NCI-H2107 (cell line): ENCODE measurements at regions not wholly inside any gene's neighbourhood (a gene's known extent, or its start where the extent isn't known, plus 50 kb on each side); places are given as distances from the start of the nearest gene placed in this dataset.

Source experiments
- DNase-seq: peaks from one replicate; lab custom pipeline; 2025; lab: John Stamatoyannopoulos, UW

DNA sequence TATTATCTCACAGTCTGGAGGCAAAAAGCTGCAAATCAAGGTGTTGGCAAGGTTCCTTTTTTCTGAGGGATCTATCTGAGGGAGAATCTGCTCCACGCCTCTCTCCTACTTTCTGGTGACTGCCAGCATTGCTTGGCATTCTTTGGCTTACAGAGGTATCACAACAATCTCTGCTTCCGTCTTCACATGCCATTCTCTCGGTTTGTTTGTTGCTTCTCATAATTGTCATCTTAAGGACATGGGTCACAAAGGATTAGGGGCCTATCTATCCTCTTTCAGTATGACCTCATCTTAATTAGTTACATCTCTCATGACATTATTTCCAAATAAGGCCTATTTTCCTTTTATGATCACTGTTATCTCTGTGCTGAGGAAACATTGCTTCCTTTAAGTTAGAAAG is 345.0 kb downstream of the FOXG1 start:
- no peak for DNase-seq

DNA sequence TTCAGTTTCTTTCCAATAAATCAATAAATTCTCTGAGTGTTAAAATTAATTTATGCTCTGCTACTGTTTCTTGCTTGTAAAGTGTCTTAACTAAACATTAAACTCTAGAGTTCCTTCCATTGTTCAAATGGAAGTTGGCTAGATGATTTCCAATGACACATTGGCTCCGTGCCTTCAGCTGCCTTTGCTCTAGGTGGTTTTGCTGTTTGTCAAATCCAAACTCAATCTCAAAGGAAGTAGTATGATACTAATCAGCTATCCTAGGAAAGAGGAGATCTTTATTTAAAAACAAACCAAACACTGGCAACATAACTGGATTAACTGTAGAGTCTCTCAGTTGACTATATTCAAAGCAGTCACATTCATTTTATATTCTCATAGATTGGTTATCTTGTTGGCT is 356.4 kb downstream of the FOXG1 start:
- no peak for DNase-seq

DNA sequence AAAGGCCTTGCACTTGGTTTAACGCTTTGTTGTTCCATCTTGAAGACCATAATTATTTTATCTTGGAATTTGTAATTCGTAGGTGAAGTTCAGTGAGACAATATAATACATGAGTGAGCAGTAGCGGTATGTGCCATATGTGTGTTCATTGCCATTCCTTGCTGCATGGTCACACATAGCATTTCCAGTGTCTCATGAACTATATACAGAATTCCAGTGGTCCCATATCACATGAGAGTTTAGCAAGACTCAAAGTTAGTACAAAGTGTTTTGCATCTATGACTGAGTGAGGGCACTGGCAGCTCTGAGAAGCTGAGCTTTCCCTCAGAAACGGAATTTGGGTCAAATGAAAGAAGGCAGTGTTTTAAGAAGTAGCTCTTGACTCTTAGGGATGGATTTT is 359.8 kb downstream of the FOXG1 start:
- no peak for DNase-seq

DNA sequence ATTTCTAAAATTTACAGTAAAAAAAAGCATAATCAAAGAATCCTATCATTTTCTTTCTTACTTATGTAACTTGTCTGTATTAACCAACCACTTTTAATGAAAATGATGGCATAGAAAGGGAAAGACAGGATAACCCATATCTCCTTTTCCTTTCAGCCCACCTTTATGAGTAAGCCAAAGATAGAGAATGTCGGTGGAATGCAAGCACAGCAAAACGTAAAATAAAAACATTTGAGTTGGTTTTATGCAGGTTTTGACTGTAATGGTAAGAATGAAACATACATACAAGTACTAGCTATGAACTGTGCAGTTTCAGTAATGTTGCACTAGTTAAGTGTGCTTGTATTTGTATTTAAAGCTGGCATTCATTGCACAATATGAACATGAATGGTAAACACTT is 360.3 kb downstream of the FOXG1 start:
- no peak for DNase-seq

DNA sequence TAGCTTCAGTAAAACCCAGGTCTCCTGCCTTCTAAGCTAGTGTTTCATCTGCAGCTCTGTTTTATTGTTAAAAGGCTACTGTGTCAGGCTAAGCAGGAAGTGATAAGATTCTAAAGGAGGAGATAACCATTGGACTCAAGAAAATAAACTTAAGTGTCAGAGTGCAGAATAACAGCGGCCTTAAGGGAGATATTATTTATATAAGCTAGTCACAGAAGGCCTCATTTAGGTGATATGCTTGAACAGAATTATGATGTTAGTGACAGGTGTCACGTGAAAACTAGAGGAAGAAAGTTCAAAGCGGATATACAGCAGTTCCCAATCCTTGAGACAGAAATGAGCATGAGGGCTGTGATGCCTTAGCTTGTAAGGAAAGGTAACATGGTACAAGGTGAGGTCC is 373.4 kb downstream of the FOXG1 start:
- DNase-seq, result no peak

DNA sequence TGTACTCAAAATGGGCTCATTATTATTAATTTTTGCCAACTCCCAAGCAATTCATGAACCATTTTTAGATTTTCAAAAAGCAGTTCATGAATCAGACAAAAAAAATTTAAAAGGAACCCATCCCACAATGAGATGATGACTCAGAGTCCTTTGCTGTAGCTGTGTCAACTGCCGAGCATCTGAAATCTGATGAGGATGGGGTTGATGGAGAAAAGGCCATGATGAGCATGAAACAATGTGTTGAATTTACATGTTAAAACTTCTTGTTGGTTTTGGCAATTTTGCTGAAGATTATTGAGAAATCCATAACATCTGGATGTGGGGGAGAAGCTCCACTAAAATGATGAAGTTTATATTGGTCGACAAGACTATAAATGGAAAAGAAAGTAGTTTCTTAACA is 378.0 kb downstream of the FOXG1 start:
- no peak for DNase-seq

DNA sequence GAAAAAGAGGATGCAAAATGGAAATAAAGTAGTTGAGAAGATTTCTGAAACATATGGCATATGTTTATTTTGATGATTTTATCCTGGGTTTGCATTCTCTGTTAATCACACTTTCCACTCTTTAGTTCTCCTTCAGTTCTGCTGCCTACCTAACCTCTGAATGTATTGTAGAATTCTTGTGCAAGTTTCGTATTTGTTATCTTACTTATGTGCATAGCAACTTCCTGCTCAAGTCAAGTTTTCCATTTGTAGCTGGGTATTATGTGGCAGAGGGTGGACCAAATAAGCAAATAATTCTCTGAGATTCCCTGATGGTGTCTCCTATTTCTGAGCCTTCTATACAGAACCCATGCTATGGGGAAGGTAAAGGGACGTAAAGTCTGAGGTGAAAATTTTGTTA is 381.6 kb downstream of the FOXG1 start:
- no peak for DNase-seq

DNA sequence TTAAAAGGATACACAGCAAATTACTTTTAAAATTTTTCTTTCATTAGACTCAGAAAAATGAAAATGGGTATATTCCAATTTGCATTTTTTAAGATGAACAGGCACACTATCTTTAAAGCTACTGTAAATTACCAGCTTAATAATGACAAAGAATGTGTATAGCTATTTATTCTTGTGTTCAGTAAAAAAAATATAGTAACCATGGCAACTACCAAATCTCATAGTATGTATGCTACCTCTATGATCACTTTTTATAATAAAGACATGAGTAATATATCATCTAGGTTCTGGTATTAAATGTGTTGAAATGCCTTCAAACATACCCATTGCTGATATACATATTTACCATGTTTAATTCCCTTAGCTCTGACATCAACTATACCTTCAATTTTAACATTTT is 383.2 kb downstream of the FOXG1 start:
- no peak for DNase-seq

DNA sequence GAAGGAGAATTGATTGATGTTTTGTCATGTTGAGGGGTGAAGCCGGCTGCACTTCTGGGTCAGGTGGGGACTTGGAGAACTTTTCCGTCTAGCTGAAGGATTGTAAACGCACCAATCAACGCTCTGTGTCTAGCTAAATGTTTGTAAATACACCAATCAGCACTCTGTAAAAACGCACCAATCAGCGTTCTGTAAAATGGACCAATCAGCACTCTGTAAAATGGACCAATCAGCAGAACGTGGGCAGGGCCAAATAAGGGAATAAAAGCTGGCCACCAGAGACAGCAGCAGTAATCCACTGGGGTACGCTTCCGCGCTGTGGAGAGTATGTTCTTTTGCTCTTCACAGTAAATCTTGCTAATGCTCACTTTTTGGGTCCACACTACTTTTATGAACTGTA is 384.1 kb downstream of the FOXG1 start:
- DNase-seq, result no peak

DNA sequence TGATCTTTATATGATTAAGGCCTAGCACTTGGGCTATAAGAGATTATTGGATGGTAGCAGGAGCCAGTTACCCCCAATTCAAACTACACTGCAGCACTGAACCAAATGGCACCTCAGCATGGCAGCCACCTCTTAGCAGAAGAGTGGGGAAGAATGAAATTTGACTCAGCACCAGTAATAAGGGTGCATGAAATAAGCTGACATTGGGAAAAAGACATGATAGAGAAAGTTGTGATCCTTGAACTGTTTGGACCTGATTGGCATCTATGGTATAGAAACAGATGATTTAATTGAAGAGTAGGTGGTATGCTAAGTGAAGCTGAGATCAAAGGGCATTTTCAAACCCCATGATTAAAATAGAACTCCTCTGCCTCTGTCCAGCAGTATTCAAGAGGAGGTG is 389.5 kb downstream of the FOXG1 start:
- DNase-seq, result no peak

DNA sequence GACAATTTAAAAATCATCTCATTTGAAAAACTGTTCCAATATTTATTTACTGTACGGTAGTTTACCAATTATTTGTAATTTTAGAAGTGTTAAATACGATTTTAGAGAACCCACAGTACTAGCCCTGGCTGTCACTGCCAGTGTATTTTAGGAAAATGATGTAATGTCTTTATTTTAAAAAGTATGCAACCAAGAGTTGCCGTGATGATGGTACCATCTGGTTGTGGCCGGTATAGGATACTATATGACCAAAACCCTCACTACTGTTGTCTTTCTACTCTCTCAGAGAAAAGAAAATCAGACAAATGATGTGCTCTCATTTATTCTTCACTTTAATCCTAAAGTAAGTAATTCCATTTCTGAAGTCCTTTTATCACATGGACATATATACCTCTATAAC is 395.0 kb downstream of the FOXG1 start:
- no peak for DNase-seq

DNA sequence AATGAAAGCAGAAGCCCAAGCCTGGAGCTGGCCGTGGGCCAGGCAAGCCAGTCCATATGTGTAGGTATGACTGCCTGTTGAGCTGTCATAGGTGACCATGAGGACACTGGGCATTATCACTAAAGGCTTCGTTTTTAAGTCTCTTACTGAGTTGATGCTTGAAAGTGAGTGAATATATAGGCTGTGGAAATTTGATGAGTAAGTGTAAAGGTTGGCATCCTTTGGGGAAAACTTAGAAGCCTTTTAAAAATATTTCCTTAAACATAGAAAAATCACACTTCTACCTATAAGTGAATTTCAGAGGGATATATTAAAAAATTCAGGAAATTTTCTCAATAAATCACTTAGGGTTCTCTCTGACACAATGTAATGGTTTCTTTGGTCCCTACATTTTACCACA is 396.5 kb downstream of the FOXG1 start:
- no peak for DNase-seq

DNA sequence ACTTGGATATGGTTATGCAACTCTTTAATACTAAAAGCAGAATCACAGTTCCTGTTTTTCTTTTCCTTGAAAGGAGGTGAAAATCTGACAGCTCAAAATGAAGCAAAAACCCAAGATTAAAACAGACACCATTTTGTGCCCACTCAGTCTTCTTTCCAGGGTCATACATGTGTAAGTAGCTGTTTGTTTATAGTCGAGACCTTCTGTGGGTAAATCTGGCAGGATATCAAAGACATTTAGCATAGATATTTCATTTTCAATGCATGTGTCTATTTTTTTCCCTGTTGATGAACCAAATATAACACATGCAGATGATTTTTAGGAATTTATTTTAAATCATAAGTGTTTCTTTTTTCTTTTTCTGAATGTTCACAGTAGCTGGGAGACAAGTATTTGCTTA is 398.8 kb downstream of the FOXG1 start:
- no peak for DNase-seq

DNA sequence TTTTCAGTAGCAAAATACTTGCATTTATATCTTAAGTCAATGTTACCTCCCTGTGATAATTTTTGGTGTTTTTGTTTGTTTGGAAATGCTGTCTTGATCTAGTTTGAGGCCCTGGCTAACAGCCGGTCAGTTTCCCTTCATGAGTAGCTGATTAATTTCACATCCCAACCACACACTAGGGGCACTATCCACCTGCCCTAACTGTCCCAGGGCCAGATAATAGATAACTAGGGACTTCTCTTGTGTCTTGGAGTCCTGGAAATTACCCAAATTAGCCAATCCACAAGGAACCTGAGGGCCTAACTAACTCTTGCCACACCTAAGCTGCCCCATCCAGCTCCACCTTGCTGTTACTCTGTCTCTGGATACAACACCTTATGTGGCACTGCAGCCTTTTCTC is 399.9 kb downstream of the FOXG1 start:
- DNase-seq, result no peak

DNA sequence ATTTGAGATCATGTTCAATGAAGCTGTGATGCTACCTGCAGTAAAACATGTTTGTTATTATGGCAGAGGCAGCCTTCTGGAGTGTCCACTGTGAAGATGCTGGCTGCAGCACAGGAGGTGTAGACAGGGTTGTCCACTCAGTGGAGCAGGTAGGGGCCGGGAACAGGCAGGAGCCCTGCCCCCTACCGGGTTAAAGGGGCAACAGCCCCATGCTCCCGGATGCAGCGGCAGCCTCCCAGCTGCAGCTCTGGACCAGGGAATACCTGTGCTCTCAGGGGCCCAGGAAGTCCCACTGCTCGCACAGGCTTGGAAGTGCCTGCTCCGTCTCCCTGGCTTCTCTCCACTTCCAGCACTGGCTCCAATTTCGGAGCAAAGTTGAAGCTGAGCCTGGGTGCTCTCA is 401.6 kb downstream of the FOXG1 start:
- no peak for DNase-seq

DNA sequence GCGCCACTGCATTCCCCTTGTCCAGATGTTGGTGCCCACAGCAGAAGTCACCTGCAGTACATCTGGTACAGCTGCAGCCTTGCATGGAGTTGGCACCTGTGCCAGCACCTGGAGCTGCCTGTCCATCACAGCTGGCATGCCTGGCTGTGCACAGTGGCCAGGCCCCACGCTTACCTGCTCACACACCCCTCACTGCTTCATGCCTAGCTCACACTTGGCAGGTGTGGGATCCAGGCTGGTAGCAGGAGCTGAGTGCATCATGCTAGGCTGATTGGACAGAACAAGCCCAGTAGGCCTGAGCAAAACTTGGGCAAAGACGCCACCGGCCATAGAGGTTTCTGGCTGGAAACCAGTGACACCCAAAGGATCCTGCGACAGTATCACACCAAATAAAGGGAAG is 402.8 kb downstream of the FOXG1 start:
- no peak for DNase-seq

DNA sequence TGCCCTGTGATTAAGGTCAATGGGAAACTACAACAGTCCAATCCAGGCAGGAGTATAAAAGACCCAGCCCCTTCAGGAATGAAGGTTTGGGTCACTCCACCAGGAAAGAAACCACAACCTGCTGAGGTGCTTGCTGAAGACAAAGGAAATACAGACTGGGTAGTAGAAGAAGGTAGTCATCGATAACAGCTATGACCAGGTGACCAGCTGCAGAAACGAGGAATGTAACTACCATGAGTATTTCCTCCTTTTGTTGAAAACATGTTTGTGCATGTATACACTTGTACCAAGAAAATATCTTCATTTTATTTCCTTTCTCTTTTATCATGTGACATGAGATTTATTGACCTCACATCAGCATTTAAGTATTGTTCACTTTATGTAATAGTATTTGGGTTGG is 409.1 kb downstream of the FOXG1 start:
- no peak for DNase-seq

DNA sequence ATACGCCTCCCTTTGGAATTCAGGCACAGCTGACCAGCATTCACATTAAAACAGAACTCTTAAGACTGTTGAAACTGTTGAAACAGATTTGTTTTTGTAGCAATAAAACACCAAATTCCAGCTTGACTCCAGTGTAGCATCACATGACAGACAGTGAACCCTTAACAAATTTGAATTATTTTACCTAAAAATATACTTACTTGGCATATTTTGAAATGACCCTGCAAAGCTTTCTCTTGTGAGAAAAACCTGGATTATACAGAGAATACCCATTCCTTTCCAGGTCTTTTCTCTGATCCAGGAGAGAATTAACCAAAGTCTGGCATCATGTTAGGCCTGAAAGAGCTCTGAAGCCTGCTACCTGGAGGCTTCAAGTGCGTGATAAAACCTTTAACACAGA is 410.3 kb downstream of the FOXG1 start:
- DNase-seq, result no peak

DNA sequence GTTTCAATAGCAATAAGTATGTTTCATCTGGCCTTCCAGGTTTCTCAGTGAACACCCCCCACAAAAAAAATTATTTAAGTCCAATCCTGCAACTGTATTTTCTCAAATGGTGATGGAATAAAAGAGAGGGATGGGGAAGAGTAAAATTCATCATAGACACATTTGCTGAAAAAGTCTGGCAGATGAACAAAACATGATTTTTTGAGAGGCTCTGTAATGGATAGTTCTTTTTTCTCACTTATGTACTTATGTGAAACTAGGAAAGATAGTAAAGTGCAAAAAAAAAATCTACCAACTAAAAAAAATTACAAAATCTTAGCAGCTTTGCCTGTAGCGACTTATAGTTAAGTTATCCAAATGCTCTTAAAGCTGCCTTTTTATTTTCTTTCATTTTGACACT is 412.4 kb downstream of the FOXG1 start:
- DNase-seq, result no peak

DNA sequence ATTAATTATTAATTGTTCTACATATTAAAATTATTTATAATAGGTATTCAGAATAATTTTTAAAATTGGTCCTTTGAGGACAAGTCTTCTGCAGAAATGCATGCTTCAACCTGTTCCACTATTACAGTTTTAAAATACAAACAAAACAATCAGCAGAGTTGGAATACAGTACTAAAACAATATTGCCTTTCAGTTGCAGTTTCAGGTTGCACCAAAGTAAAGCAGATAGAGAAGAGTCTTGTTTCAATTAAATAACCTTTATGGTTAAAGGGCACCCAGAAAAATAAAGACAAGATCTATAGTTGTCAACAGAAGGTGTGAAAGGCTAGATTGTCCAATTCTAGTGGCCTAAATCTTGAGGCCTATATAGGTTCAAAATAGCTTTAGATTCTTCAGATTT is 424.5 kb downstream of the FOXG1 start:
- DNase-seq, result no peak

DNA sequence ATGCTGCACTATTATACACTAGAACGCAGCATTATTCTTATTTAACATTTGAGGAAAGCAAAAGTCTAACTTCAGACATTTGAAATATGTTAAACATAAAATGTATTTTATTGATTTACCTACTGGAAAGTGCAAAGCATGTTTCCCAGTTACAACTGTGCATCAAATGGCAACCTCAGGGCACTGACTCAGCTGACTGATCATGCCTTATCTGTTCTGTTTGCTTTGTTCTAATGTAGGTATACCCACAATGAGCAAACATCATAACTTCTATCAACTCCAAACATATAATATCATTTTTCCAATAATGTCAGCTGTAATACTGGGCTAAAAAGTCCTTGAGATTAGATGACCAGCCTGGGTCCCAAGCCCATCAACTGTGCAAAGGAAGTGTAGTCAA is 431.0 kb downstream of the FOXG1 start:
- no peak for DNase-seq

DNA sequence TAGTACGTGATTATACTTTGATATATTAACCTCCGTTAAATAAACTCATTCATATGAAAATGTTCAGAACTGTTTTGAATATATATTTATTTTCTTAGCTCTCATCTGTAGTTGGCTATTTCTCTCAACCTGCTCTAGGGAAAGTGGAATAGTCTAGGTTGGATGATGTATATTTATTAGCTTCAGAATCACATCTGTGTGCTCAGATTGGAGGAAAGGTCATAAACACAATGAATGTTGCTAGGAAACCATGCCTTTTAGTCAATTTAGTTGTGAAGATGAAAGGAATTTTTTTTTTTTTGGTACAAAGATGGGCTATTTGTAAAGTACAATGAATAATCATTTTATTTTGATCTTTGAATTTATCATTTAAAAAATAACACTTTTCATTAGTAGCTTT is 439.1 kb downstream of the FOXG1 start:
- no peak for DNase-seq

DNA sequence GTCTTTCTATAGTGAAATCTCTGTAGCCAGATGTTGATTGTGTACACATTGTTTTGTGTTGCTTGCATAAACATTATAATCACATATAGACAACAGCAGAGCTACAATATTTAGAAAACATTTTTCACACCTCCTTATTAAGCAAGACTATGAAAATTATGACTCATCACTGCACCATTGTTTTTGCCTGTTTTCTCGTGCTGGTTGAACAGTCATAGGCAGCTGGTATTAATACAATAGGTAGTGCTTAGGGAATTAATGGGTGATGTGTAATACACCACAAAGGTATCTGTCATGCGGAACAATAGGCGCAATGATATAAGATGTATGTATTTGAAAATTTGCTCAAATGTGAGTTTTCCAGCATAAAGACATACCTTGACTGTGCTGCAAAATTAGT is 449.3 kb downstream of the FOXG1 start:
- DNase-seq, result no peak

DNA sequence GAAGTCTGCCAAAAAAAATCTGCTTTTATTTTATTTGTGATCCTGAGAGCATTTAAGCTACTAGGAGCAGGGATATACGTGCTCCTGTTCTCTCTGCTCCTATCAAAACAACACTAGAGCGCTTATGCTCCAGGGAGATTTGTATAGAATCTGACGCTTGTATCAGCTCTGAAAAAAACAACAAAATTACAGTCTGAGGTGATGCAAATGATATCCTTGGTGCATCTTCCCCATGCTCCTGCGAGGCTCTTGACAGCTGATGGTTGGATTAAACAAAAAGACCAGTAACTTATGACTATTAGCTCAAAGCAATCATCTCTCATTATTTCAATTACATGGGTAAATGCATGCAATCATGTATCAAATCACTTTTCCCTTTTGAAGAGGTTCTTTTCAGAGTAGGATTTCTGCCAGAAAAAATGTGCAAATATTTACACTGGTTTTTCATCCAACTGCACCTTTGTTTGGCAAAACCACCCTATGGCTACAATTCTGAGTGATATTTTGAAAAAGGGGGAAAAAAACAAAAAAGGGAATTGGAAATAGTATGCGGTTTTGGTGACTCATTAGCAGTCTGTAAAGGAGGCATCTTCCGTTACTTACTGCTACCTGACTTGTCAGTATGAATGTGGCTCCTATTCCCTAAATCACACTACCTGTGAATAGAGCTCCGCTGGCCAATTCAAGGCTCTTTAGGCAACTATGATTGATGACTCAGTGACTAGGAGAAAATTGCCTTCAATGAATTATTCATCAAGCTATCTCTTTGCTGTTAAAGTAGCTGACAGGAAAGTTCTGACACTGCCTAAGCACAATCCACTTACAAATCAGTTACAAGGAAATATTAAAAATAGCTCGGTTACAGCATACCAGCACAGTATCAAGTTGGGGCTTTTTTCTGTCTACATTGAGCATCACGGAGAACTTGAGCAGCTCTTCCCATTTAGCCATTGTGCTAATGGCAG is 450.0 kb downstream of the FOXG1 start:
- peak; percentile 98 for DNase-seq
